Esophagus muscularis mucosa (tissue), 4 donors: ENCODE measurements at regions not wholly inside any gene's neighbourhood (a gene's known extent, or its start where the extent isn't known, plus 50 kb on each side); places are given as distances from the start of the nearest gene placed in this dataset.

ENCODE experiments used
- DNase-seq: peaks from one replicate; pipeline ENCODE4 v3.0.0-alpha.2; 2017; ENCODE audit errors: extremely low spot score
- H3K27ac ChIP-seq, 4 donors: fragments of 200-600 bp; sonication (generic); replicated peaks in 1 of 4; 1 replicate in 3 of 4; 2 replicates in 1 of 4; pipeline ENCODE4 v1.5.1; 2016 to 2019; ENCODE audit warnings: mild to moderate bottlenecking in 1 of 4
- H3K27me3 ChIP-seq, 4 donors: fragments of 200-600 bp; sonication (generic); one replicate each; pipeline versions ENCODE4 v1.5.1 to v1.6.0; 2016 to 2019
- H3K36me3 ChIP-seq, 4 donors: fragments of 200-600 bp; sonication (generic); one replicate each; pipeline ENCODE4 v1.5.1; 2016 to 2019
- H3K4me1 ChIP-seq, 4 donors: fragments of 200-600 bp; sonication (generic); one replicate each; pipeline ENCODE4 v1.5.1; 2016 to 2019
- H3K4me3 ChIP-seq, 4 donors: fragments of 200-600 bp; sonication (generic); 1 replicate in 2 of 4; 2 replicates in 2 of 4; pipeline ENCODE4 v1.5.1; 2016 to 2019; ENCODE audit warnings: mild to moderate bottlenecking in 4 of 4, moderate library complexity in 1 of 4
- H3K9me3 ChIP-seq, 4 donors: fragments of 200-600 bp; sonication (generic); 1 replicate in 3 of 4; 2 replicates in 1 of 4; pipeline ENCODE4 v1.5.1; 2016 to 2019
- EP300 ChIP-seq: sonication (generic); formaldehyde crosslinking; IDR thresholded peaks from one replicate; pipeline ENCODE4 v1.6.1; 2017; ENCODE audit warnings: antibody characterized with exemption
- POLR2A ChIP-seq: fragments of 450-650 bp; IDR thresholded peaks from one replicate; pipeline ENCODE4 v1.6.1; 2017; ENCODE audit warnings: antibody characterized with exemption, moderate library complexity, mild to moderate bottlenecking, low read depth
- POLR2AphosphoS5 ChIP-seq, 2 donors: sonication (generic); formaldehyde crosslinking; IDR thresholded peaks; one replicate each; pipeline ENCODE4 v1.6.1; 2017; ENCODE audit warnings: antibody characterized with exemption in 2 of 2
- WGBS: methylation state at CpG from one replicate; pipeline ENCODE4 v1.1.5; 2018; 5-methylcytosine and 5-hydroxymethylcytosine counted together
- intact Hi-C: fragments of 100-400 bp; cut with DNase I; formaldehyde crosslinking; loops from one replicate; pipeline ENCODE4 v1.15.1; 2023
- TF ChIP-seq, protein P1 (sequence below), 3 experiments: fragments of 200-600 bp in 2 of 3; fragments of 450-650 bp in 1 of 3; sonication (generic) in 2 of 3; IDR thresholded peaks; one replicate each; pipeline ENCODE4 v1.5.1; 2017 to 2019; ENCODE audit warnings: antibody characterized with exemption in 3 of 3, mild to moderate bottlenecking in 2 of 3, moderate library complexity in 1 of 3

DNA sequence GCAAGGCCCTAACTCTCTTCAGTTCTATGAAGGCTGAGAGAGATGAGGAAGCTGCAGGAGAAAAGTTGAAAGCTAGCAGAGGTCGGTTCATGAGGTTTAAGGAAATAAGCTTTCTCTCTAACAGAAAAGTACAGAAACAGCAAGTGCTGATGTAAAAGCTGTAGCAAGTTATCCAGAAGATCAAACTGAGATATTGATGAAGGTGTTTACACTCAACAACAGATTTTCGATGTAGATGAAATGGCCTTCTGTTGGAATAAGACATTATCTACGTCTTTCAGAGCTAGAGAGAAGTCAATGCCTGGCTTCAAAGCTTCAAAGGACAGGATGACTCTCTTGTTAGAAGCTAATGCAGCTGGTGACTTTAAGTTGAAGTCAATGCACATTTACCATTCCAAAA is 87.4 kb downstream of the PDCL3 start:
- no peaks in the 10 kb centered on the region for H3K27me3 ChIP-seq
- DNase-seq = no peak
- no peak overlapping the region for H3K4me3 ChIP-seq
- H3K9me3 ChIP-seq = peaks cover 0 to 16% (median 0%) of the 10 kb centered on the region in 4 donors
- TF ChIP-seq POLR2AphosphoS5 (IDR thresholded peaks at IDR 0.05) (no peak), POLR2A (no peak), EP300 (no peak)
- TF ChIP-seq, protein P1, sequence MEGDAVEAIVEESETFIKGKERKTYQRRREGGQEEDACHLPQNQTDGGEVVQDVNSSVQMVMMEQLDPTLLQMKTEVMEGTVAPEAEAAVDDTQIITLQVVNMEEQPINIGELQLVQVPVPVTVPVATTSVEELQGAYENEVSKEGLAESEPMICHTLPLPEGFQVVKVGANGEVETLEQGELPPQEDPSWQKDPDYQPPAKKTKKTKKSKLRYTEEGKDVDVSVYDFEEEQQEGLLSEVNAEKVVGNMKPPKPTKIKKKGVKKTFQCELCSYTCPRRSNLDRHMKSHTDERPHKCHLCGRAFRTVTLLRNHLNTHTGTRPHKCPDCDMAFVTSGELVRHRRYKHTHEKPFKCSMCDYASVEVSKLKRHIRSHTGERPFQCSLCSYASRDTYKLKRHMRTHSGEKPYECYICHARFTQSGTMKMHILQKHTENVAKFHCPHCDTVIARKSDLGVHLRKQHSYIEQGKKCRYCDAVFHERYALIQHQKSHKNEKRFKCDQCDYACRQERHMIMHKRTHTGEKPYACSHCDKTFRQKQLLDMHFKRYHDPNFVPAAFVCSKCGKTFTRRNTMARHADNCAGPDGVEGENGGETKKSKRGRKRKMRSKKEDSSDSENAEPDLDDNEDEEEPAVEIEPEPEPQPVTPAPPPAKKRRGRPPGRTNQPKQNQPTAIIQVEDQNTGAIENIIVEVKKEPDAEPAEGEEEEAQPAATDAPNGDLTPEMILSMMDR (IDR thresholded peaks at IDR 0.05) = no peak
- 76% methylated on average over 3 of the region's 3 CpGs for WGBS
- H3K4me1 ChIP-seq = peaks cover 0 to 3% (median 2%) of the 10 kb centered on the region in 4 donors
- H3K27ac ChIP-seq = no peak overlapping the region
- no peaks in the 10 kb centered on the region for H3K36me3 ChIP-seq
- intact Hi-C loops = no loop called here

DNA sequence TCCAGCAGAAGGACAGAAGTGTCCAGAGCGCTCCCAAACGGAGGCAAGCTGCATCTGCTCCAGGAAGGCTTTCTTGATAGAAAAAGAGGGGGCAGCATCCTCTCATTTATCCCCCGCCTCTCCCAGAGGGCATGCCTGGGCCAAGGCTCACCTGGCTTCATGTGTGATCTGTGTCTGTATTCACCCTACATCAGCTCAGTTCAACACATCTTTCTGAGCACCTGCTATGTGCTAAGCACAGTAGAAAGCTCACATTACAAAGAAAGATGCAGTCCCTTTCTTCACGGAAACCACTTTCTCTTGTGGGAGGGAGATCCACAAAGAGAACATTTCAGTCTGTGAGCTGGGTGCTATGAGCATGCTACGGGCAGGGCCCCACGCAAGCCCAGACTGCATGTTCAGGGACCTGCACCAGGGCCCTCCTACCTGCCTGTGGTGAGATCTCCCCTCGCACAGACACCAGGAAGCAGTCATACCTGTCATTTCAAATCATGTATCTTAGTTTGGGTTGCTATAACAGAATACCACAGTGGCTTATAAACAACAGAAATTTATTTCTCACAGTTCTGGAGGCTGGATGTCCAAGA is 90.7 kb downstream of the PDCL3 start:
- H3K4me3 ChIP-seq = no peak overlapping the region
- TF ChIP-seq POLR2AphosphoS5 (IDR thresholded peaks at IDR 0.05) = no peak
- TF ChIP-seq POLR2A = no peak
- TF ChIP-seq, protein P1 (IDR thresholded peaks at IDR 0.05) = no peak
- TF ChIP-seq EP300 = no peak
- WGBS = 88% methylated on average over 7 of the region's 7 CpGs
- no peak for DNase-seq
- H3K4me1 ChIP-seq = peaks cover 0 to 13% (median 11%) of the 10 kb centered on the region in 4 donors
- H3K9me3 ChIP-seq = peaks cover 0 to 7% (median 0%) of the 10 kb centered on the region in 4 donors
- intact Hi-C loops = no loop called here
- no peaks in the 10 kb centered on the region for H3K27me3 ChIP-seq
- no peaks in the 10 kb centered on the region for H3K36me3 ChIP-seq
- no peak overlapping the region for H3K27ac ChIP-seq

DNA sequence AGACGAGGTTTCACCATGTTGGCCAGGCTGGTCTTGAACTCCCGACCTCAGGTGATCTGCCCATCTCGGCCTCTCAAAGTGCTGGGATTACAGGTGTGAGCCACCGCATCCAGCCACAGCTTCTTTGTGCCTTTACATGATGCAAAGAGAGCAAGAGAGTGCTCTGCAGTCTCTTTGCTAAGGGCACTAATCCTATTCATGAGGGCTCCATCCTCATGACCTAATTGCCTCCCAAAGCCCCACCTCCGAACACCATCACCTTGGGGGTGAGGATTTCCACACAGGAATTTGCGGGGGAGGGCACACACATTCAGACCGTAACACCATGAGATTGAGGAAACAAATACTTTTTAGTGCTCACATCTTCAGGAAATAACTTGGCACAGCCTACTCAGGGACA is 91.8 kb downstream of the PDCL3 start:
- intact Hi-C loops = no loop called here

DNA sequence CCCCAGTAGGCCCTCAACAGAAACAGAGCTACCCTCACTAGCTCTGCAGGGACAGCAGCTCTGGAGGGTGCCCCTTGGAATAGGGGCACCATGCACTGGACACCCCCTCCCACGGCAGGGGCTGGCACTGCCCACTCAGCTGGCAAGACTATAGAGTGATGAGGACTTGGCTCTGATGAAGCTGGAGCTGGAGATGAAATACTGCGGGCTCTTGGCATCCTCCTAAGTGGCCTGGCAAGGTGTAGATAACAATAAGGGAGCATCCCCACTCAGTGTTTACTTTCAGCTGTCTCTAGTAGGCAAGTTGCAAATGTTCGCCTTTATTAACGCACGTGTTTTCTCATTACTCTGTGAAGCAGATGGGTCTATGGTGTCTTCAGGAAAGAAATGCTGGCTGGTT is 92.7 kb downstream of the PDCL3 start:
- peaks cover 0 to 13% (median 11%) of the 10 kb centered on the region in 4 donors for H3K4me1 ChIP-seq
- peaks cover 0 to 5% (median 0%) of the 10 kb centered on the region in 4 donors for H3K9me3 ChIP-seq
- WGBS = 52% methylated on average over 5 of the region's 5 CpGs
- H3K36me3 ChIP-seq = no peaks in the 10 kb centered on the region
- peak overlapping the region in 1 of 4 donors; percentile 59 for H3K27ac ChIP-seq
- TF ChIP-seq EP300 (no peak), POLR2AphosphoS5 (IDR thresholded peaks at IDR 0.05) (no peak), POLR2A (no peak)
- TF ChIP-seq, protein P1 (IDR thresholded peaks at IDR 0.05) = no peak
- intact Hi-C loops = no loop called here
- H3K4me3 ChIP-seq = no peak overlapping the region
- no peak for DNase-seq
- H3K27me3 ChIP-seq = no peaks in the 10 kb centered on the region

More for the DNA sequence above, 91.8 kb downstream of the PDCL3 start:
- no peak for DNase-seq
- Histone ChIP-seq H3K4me1 (peaks cover 0 to 13% (median 11%) of the 10 kb centered on the region in 4 donors), H3K9me3 (peaks cover 0 to 5% (median 0%) of the 10 kb centered on the region in 4 donors), H3K4me3 (no peak overlapping the region), H3K27ac (no peak overlapping the region), H3K27me3 (no peaks in the 10 kb centered on the region), H3K36me3 (no peaks in the 10 kb centered on the region)
- WGBS = 91% methylated on average over 7 of the region's 7 CpGs
- no peak for TF ChIP-seq POLR2A
- TF ChIP-seq POLR2AphosphoS5 (IDR thresholded peaks at IDR 0.05) = no peak
- no peak for TF ChIP-seq EP300
- TF ChIP-seq, protein P1 (IDR thresholded peaks at IDR 0.05) = no peak
